ENCODE measurements at regions not wholly inside any gene's neighbourhood (a gene's known extent, or its start where the extent isn't known, plus 50 kb on each side); places are given as distances from the start of the nearest gene placed in this dataset.

GRCh38 chr10:30558411-30558810, 71.1 kb downstream of the LYZL2 start:
- TF ChIP-seq CTCF (IDR thresholded peaks at IDR 0.05) (no peak), POLR2A (IDR thresholded peaks at IDR 0.05) (no peak), POLR2AphosphoS5 (IDR thresholded peaks at IDR 0.05) (no peak), EP300 (IDR thresholded peaks at IDR 0.05) (no peak)

Measured in suprapubic skin (tissue), 4 donors.